Stimulated activated memory B cell treated with anti-CD40 and anti-IgM and Interleukin-4, amounts not matched to agents 10 μg/mL and 1 μg/mL and 100 μg/mL, for 72 hours (primary cell): ENCODE measurements at regions not wholly inside any gene's neighbourhood (a gene's known extent, or its start where the extent isn't known, plus 50 kb on each side); places are given as distances from the start of the nearest gene placed in this dataset.

Source experiments
- ATAC-seq: fragments of 150-1000 bp; cut with Tn5 transposase; 2 replicates; pipeline ENCODE4 v1.10.0; 2021
- H3K27ac Mint-ChIP-seq: one replicate; pipeline ENCODE4 v1.8.0; 2022; ENCODE audit warnings: mild to moderate bottlenecking, mixed read lengths
- H3K27me3 Mint-ChIP-seq: one replicate; pipeline ENCODE4 v1.8.0; 2022; ENCODE audit warnings: mixed read lengths
- H3K36me3 Mint-ChIP-seq: one replicate; pipeline ENCODE4 v1.8.0; 2022; ENCODE audit warnings: mixed read lengths
- H3K4me1 Mint-ChIP-seq: one replicate; pipeline ENCODE4 v1.8.0; 2022; ENCODE audit warnings: mixed read lengths
- H3K4me3 Mint-ChIP-seq: one replicate; pipeline ENCODE4 v1.8.0; 2022; ENCODE audit warnings: mild to moderate bottlenecking, moderate library complexity, mixed read lengths
- H3K9me3 Mint-ChIP-seq: one replicate; pipeline ENCODE4 v1.8.0; 2022; ENCODE audit warnings: mixed read lengths

DNA sequence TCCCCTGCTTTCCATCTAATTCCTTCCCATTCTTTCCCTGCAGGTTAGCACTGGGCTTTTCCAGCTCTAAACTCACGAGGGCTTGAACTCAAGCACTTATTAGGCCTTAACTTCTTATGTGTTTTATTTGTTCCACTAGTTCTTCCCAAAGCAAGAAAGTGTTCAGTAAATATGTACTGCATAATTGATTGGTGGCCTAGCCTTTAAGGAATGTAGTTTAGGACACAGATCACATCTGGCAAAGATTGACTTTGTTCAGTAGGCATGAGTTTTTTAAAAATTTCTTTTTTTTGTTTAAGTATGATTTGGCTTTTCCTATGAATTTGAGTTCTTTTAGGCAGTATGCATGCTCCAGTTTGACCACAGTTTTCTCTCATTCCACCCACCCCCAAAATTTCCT lies 285.2 kb downstream of the NPR3 start:
- Mint-ChIP-seq H3K9me3 (peaks cover 14% of the 10 kb centered on the region), H3K27ac (no peak overlapping the region), H3K36me3 (no peaks in the 10 kb centered on the region), H3K4me1 (no peaks in the 10 kb centered on the region), H3K4me3 (no peak overlapping the region), H3K27me3 (no peaks in the 10 kb centered on the region)
- ATAC-seq, result no peak

- peaks cover 2% of the 10 kb centered on the region for H3K9me3 Mint-ChIP-seq
- H3K4me1 Mint-ChIP-seq, result no peaks in the 10 kb centered on the region
- no peaks in the 10 kb centered on the region for H3K36me3 Mint-ChIP-seq
- ATAC-seq, result no peak
- no peaks in the 10 kb centered on the region for H3K27me3 Mint-ChIP-seq
- no peak overlapping the region for H3K4me3 Mint-ChIP-seq
- H3K27ac Mint-ChIP-seq, result no peak overlapping the region
These were observed 297.8 kb downstream of the NPR3 start for GRCh38 chr5:33008751-33009418.

DNA sequence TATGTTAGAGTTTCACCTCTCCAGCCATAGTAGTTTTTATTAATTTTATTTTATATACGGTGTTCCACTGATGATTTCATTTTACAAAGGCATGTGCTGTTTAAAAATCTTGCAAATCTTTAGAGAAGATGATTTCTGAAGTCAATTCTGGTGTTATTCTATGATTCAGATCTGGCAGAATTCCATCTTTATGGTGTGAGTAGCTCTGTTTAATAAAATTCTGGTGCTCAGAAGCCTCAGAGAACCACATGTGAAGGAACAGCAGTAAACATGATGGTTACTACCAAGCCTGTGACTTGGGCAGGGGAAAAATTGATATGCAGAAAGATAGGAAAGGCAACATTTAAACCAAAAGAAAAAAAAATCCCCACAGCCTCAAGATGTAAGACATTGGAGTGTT lies 299.7 kb downstream of the NPR3 start:
- ATAC-seq, result no peak
- H3K9me3 Mint-ChIP-seq, result peaks cover 11% of the 10 kb centered on the region
- no peak overlapping the region for H3K27ac Mint-ChIP-seq
- H3K4me1 Mint-ChIP-seq, result no peaks in the 10 kb centered on the region
- no peaks in the 10 kb centered on the region for H3K36me3 Mint-ChIP-seq
- no peak overlapping the region for H3K4me3 Mint-ChIP-seq
- no peaks in the 10 kb centered on the region for H3K27me3 Mint-ChIP-seq

- Mint-ChIP-seq H3K9me3 (peaks cover 11% of the 10 kb centered on the region), H3K36me3 (no peaks in the 10 kb centered on the region), H3K4me1 (no peaks in the 10 kb centered on the region), H3K27ac (no peak overlapping the region), H3K4me3 (no peak overlapping the region), H3K27me3 (no peaks in the 10 kb centered on the region)
- ATAC-seq, result no peak
These were observed 300.7 kb downstream of the NPR3 start for GRCh38 chr5:33011801-33012200.

- H3K36me3 Mint-ChIP-seq, result no peaks in the 10 kb centered on the region
- no peaks in the 10 kb centered on the region for H3K27me3 Mint-ChIP-seq
- no peak for ATAC-seq
- H3K9me3 Mint-ChIP-seq, result peaks cover 5% of the 10 kb centered on the region
- no peak overlapping the region for H3K4me3 Mint-ChIP-seq
- H3K27ac Mint-ChIP-seq, result no peak overlapping the region
- H3K4me1 Mint-ChIP-seq, result no peaks in the 10 kb centered on the region
These were observed 312.5 kb downstream of the NPR3 start for GRCh38 chr5:33023649-33024048.

DNA sequence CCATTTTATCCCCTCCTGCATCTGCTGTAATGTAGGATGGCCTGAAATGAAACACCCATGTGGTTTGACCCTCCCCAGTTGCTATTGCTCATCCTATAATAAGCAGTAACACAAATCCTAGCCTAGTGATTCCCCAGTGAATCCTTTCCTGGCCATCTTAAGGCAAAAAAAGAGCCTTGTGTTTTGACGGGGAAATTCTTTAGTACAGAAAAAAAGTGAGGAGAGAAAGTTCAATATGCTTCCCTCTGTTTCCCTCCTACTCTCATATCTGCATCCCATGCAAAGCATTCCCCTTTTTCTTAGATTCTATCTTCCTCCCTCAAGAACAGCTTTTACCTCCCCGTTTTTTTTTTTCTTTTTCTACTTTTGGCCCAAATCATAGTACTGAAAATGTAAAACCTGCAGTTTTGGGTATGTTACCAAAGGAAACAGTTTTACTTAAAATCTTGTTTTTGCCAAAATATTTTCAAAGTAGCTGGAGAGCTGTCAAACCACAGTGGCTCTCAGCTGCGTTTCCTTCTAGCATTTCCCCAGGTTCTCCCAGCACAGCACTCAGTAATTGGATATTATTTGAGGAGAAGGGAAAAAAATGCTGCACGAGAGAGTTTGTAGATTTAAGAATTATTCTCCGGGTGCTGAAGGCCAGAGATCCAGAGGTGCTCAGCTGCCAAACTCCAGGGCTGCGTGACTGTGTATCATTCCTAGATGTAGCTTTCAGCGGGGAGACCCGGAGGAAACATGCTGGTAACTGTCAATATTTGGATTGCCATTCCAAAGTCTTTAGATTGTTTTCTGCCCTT lies 321.4 kb downstream of the NPR3 start:
- H3K27ac Mint-ChIP-seq, result no peak overlapping the region
- H3K36me3 Mint-ChIP-seq, result no peaks in the 10 kb centered on the region
- H3K4me3 Mint-ChIP-seq, result no peak overlapping the region
- H3K4me1 Mint-ChIP-seq, result no peaks in the 10 kb centered on the region
- no peak for ATAC-seq
- peaks cover 16% of the 10 kb centered on the region for H3K9me3 Mint-ChIP-seq
- no peaks in the 10 kb centered on the region for H3K27me3 Mint-ChIP-seq

DNA sequence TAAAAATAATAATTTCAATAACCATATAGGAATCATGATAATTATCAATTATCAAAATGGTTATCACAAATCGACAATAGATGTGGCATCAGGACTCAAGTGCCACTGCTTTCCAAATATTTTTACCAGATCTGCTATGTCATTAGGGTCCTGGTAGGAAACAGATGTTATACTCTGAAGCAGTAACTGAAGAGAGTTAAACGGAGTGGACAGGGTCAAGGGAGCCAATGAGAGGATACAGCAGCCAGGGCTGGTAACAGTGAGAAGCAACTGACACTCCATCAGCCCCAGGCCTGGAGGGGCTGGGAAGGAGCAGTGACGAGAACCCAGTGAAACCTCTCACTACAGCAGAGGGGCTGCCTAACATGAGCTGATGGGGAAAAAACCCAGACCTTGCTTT lies 322.4 kb downstream of the NPR3 start:
- H3K9me3 Mint-ChIP-seq, result peaks cover 14% of the 10 kb centered on the region
- no peak for ATAC-seq
- H3K4me1 Mint-ChIP-seq, result no peaks in the 10 kb centered on the region
- H3K36me3 Mint-ChIP-seq, result no peaks in the 10 kb centered on the region
- H3K4me3 Mint-ChIP-seq, result no peak overlapping the region
- no peaks in the 10 kb centered on the region for H3K27me3 Mint-ChIP-seq
- no peak overlapping the region for H3K27ac Mint-ChIP-seq

- no peaks in the 10 kb centered on the region for H3K4me1 Mint-ChIP-seq
- no peak overlapping the region for H3K4me3 Mint-ChIP-seq
- ATAC-seq, result no peak
- no peak overlapping the region for H3K27ac Mint-ChIP-seq
- no peaks in the 10 kb centered on the region for H3K36me3 Mint-ChIP-seq
- H3K27me3 Mint-ChIP-seq, result no peaks in the 10 kb centered on the region
- peaks cover 6% of the 10 kb centered on the region for H3K9me3 Mint-ChIP-seq
These were observed 323.7 kb downstream of the NPR3 start for GRCh38 chr5:33034777-33035176.

DNA sequence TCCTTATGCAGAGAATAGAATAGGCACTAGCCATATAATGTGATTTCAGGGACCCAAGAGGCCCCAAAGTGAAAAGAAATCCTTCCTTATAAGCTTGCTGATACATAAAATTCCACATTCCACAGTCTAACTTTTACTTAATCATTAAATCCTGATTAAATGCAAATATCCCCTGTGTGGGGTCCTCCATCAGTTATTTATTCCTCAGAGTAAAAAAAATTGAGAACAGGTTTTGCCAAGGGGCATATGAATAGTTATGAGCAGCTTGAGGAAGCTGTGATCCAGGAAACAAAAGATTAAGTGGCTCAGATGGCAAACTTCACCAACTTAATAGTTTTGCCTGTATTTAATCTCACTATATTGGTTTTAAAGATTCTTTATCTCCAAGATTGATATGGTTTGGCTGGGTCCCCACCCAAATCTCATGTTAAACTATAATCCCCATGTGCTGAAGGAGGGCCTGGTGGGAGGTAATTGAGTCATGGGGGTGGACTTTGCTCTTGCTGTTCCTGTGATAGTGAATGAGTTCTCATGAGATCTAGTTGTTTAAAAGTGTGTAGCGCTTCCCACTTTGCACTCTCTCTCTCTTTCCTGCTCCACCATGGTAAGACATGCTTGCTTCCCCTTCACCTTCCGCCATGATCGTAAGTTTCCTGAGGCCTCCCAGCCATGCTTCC lies 324.9 kb downstream of the NPR3 start:
- Mint-ChIP-seq H3K36me3 (no peaks in the 10 kb centered on the region), H3K27ac (no peak overlapping the region), H3K27me3 (no peaks in the 10 kb centered on the region), H3K4me1 (no peaks in the 10 kb centered on the region), H3K9me3 (peaks cover 8% of the 10 kb centered on the region), H3K4me3 (no peak overlapping the region)
- ATAC-seq, result no peak

- H3K27ac Mint-ChIP-seq, result no peak overlapping the region
- no peaks in the 10 kb centered on the region for H3K36me3 Mint-ChIP-seq
- H3K27me3 Mint-ChIP-seq, result no peaks in the 10 kb centered on the region
- peaks cover 6% of the 10 kb centered on the region for H3K9me3 Mint-ChIP-seq
- no peak overlapping the region for H3K4me3 Mint-ChIP-seq
- ATAC-seq, result no peak
- H3K4me1 Mint-ChIP-seq, result no peaks in the 10 kb centered on the region
These were observed 326.0 kb downstream of the NPR3 start for GRCh38 chr5:33037076-33037475.

- no peak overlapping the region for H3K4me3 Mint-ChIP-seq
- H3K9me3 Mint-ChIP-seq, result peaks cover 6% of the 10 kb centered on the region
- no peaks in the 10 kb centered on the region for H3K4me1 Mint-ChIP-seq
- no peaks in the 10 kb centered on the region for H3K36me3 Mint-ChIP-seq
- peak; percentile 34 for ATAC-seq
- no peaks in the 10 kb centered on the region for H3K27me3 Mint-ChIP-seq
- no peak overlapping the region for H3K27ac Mint-ChIP-seq
These were observed 330.5 kb downstream of the NPR3 start for GRCh38 chr5:33041586-33041985.

DNA sequence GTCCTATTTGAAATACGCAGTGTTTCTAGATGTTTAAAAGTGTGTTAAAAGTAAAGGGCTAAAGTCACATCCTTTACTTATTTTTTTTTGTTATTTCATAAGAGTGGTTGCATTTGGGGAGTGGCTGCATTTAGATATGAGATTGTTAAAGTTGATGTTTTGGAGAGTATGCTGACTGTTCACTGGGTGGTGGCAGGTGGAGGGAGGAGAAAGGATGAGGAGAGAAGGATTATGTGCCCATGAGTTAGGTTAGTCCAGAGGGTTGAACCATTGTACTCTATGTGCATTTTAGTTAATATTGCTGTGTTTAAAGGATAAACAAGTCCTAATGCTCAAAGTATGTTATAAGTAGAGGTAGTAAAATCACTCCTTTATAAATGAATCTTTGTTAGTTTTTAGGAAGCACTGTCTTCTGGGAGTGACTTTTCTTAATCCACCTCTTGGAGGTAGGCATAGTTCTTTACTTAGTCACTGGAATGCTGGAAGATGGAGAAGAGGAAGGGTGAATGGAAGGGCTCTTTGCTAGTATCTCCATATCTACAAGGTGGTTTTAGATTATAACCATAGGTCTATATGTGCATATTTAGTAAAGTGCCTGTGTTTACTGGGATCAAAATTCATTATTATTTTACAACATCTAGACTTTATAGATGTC lies 332.3 kb downstream of the NPR3 start:
- Mint-ChIP-seq H3K36me3 (no peaks in the 10 kb centered on the region), H3K4me3 (no peak overlapping the region), H3K27me3 (no peaks in the 10 kb centered on the region), H3K4me1 (no peaks in the 10 kb centered on the region), H3K9me3 (peaks cover 6% of the 10 kb centered on the region), H3K27ac (no peak overlapping the region)
- ATAC-seq, result no peak

GRCh38 chr5:33046091-33046490 lies 335.0 kb downstream of the NPR3 start:
- H3K9me3 Mint-ChIP-seq, result peaks cover 3% of the 10 kb centered on the region
- no peaks in the 10 kb centered on the region for H3K27me3 Mint-ChIP-seq
- no peak overlapping the region for H3K27ac Mint-ChIP-seq
- ATAC-seq, result no peak
- no peaks in the 10 kb centered on the region for H3K36me3 Mint-ChIP-seq
- no peak overlapping the region for H3K4me3 Mint-ChIP-seq
- no peaks in the 10 kb centered on the region for H3K4me1 Mint-ChIP-seq

DNA sequence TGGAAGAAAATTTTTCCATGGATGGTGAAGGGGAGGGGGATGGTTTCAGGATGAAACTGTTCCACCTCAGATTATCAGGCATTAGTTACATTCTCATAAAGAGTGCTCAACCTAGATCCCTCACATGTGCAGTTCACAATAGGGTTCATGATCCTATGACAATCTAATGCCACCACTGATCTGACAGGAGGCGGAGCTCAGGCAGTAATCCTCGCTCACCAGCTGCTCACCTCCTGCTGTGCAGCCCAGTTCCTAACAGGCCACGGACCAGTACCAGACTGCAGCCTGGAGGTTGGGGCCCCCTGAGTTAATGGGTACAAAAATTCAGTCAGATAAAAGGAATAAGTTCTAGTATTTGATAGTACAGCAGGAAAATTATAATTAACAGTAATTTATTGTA lies 337.2 kb downstream of the NPR3 start:
- no peak overlapping the region for H3K4me3 Mint-ChIP-seq
- no peak for ATAC-seq
- H3K27ac Mint-ChIP-seq, result no peak overlapping the region
- H3K27me3 Mint-ChIP-seq, result no peaks in the 10 kb centered on the region
- H3K36me3 Mint-ChIP-seq, result no peaks in the 10 kb centered on the region
- no peaks in the 10 kb centered on the region for H3K4me1 Mint-ChIP-seq
- H3K9me3 Mint-ChIP-seq, result peaks cover 7% of the 10 kb centered on the region

DNA sequence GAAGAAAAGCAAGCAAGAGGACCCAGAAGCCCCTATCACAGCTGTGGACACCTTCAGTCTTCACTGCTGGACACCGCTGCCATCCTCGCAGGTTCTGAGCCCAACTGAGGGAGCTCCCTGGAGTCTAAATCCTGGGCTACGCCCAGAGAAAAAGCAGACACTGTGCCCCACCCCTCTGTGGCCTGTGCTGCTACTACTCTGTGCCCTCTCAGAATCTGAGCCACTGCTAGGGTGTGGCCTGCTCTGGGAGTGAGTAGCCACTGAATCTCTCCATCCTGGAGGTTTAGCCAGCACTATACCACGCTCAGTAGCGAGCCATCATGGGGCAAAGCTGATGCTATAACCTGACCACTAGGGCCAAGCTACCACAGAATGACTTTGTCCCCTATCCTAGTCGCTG lies 338.2 kb downstream of the NPR3 start:
- Mint-ChIP-seq H3K4me1 (no peaks in the 10 kb centered on the region), H3K36me3 (no peaks in the 10 kb centered on the region), H3K27me3 (no peaks in the 10 kb centered on the region), H3K9me3 (peaks cover 6% of the 10 kb centered on the region), H3K4me3 (no peak overlapping the region), H3K27ac (no peak overlapping the region)
- ATAC-seq, result no peak
